Caco-2 (cell line): ENCODE measurements at regions not wholly inside any gene's neighbourhood (a gene's known extent, or its start where the extent isn't known, plus 50 kb on each side); places are given as distances from the start of the nearest gene placed in this dataset.

Source experiments
- BruUV-seq: library from RNA; stranded (reverse); fragments of 400-500 nt; replicated peaks from 2 replicates; lab custom pipeline; 2021; lab: Mats Ljungman, UMichigan
- CTCF ChIA-PET: fragments of 300-600 bp; sonication (Branson Sonifier 250); formaldehyde crosslinking; loops from one replicate; lab custom pipeline; 2022; ENCODE audit warnings: antibody characterized with exemption; lab: Charles Lee
- POLR2A ChIA-PET: fragments of 300-600 bp; sonication (Branson Sonifier 250); formaldehyde crosslinking; loops from one replicate; lab custom pipeline; 2022; ENCODE audit warnings: antibody characterized with exemption; lab: Charles Lee
- DNase-seq, 2 experiments: peaks; one replicate each; pipeline versions ENCODE4 v3.0.0 to v3.0.0-alpha.2; 2020 to 2022
- H3K27me3 ChIP-seq: replicated peaks from 2 replicates; pipeline ENCODE4 v1.6.0; 2011; ENCODE audit warnings: low read length; ENCODE audit not compliant: control insufficient read depth, insufficient read depth
- H3K36me3 ChIP-seq: 2 replicates; pipeline ENCODE4 v1.5.1; 2011; ENCODE audit warnings: low read length; ENCODE audit not compliant: control insufficient read depth, insufficient read depth
- H3K4me1 ChIP-seq: fragments of 250-450 bp; sonication (Bioruptor Pico); 2 replicates; pipeline ENCODE4 v1.5.1; 2020; ENCODE audit warnings: mild to moderate bottlenecking
- H3K4me3 ChIP-seq: 2 replicates; pipeline ENCODE4 v1.5.1; 2011; ENCODE audit warnings: low read depth, mild to moderate bottlenecking, control low read depth, low read length
- H3K9me3 ChIP-seq: fragments of 250-450 bp; sonication (Bioruptor Pico); 2 replicates; pipeline ENCODE4 v1.5.1; 2020; ENCODE audit warnings: mild to moderate bottlenecking, moderate library complexity
- H3K27ac Mint-ChIP-seq: one replicate; pipeline ENCODE4 v1.8.0; 2022; ENCODE audit warnings: mixed read lengths; ENCODE audit not compliant: unreplicated experiment
- H3K27me3 Mint-ChIP-seq: one replicate; pipeline ENCODE4 v1.8.0; 2022; ENCODE audit warnings: mixed read lengths; ENCODE audit not compliant: insufficient read depth, unreplicated experiment
- H3K36me3 Mint-ChIP-seq: one replicate; pipeline ENCODE4 v1.8.0; 2022; ENCODE audit warnings: mild to moderate bottlenecking, mixed read lengths; ENCODE audit not compliant: insufficient read depth, unreplicated experiment
- H3K4me1 Mint-ChIP-seq: one replicate; pipeline ENCODE4 v1.8.0; 2022; ENCODE audit warnings: low read depth, mixed read lengths; ENCODE audit not compliant: unreplicated experiment
- H3K4me3 Mint-ChIP-seq: one replicate; pipeline ENCODE4 v1.8.0; 2022; ENCODE audit warnings: mild to moderate bottlenecking, moderate library complexity, mixed read lengths; ENCODE audit not compliant: unreplicated experiment
- H3K9me3 Mint-ChIP-seq: one replicate; pipeline ENCODE4 v1.8.0; 2022; ENCODE audit warnings: mixed read lengths; ENCODE audit not compliant: unreplicated experiment
- CTCF ChIP-seq, 2 experiments: fragments of 200-600 bp in 1 of 2; IDR thresholded peaks; 1 replicate in 1 of 2; 2 replicates in 1 of 2; pipeline versions ENCODE4 v1.5.1 to v1.8.0; 2011 to 2022; ENCODE audit warnings: antibody characterized with exemption in 1 of 2, control low read depth in 1 of 2, inconsistent platforms in 1 of 2, low read depth in 1 of 2, low read length in 1 of 2, mild to moderate bottlenecking in 1 of 2, moderate library complexity in 1 of 2; ENCODE audit not compliant: insufficient read depth in 1 of 2, severe bottlenecking in 1 of 2, unreplicated experiment in 1 of 2
- intact Hi-C: fragments of 100-400 bp; cut with micrococcal nuclease; formaldehyde crosslinking; loops from one replicate; pipeline ENCODE4 v1.10.0; 2022; ENCODE audit not compliant: unreplicated experiment

GRCh38 chr12:90028635-90029051 lies 320.0 kb upstream of the ATP2B1 start:
- no peaks in the 10 kb centered on the region for H3K9me3 ChIP-seq
- no peaks in the 10 kb centered on the region for H3K27me3 ChIP-seq
- POLR2A ChIA-PET: no interaction called here
- no peaks in the 10 kb centered on the region for H3K27me3 Mint-ChIP-seq
- H3K36me3 Mint-ChIP-seq: no peaks in the 10 kb centered on the region
- no peaks in the 10 kb centered on the region for H3K9me3 Mint-ChIP-seq
- no peak for DNase-seq
- no peak for TF ChIP-seq CTCF (IDR thresholded peaks at IDR 0.05; ENCODE audit: insufficient read depth in 1 of 2, low read depth in 1 of 2, low read length in 1 of 2, severe bottlenecking in 1 of 2, unreplicated experiment in 1 of 2)
- H3K4me1 Mint-ChIP-seq: no peaks in the 10 kb centered on the region
- H3K4me3 ChIP-seq: no peak overlapping the region
- no peak overlapping the region for H3K4me3 Mint-ChIP-seq
- no TSS peak for BruUV-seq
- intact Hi-C loops: no loop called here
- H3K36me3 ChIP-seq: no peaks in the 10 kb centered on the region
- no peaks in the 10 kb centered on the region for H3K4me1 ChIP-seq
- no peak overlapping the region for H3K27ac Mint-ChIP-seq
- CTCF ChIA-PET: no interaction called here

GRCh38 chr12:90027889-90028634 lies 319.4 kb upstream of the ATP2B1 start:
- Mint-ChIP-seq H3K4me3 (no peak overlapping the region), H3K9me3 (no peaks in the 10 kb centered on the region), H3K4me1 (no peaks in the 10 kb centered on the region), H3K27me3 (no peaks in the 10 kb centered on the region), H3K27ac (no peak overlapping the region), H3K36me3 (no peaks in the 10 kb centered on the region)
- ChIA-PET POLR2A (no interaction called here), CTCF (no interaction called here)
- no peak for TF ChIP-seq CTCF (IDR thresholded peaks at IDR 0.05; ENCODE audit: insufficient read depth in 1 of 2, low read depth in 1 of 2, low read length in 1 of 2, severe bottlenecking in 1 of 2, unreplicated experiment in 1 of 2)
- no peak for DNase-seq
- H3K4me1 ChIP-seq: no peaks in the 10 kb centered on the region
- intact Hi-C loops: no loop called here
- H3K36me3 ChIP-seq: no peaks in the 10 kb centered on the region
- H3K4me3 ChIP-seq: no peak overlapping the region
- no peaks in the 10 kb centered on the region for H3K27me3 ChIP-seq
- H3K9me3 ChIP-seq: no peaks in the 10 kb centered on the region
- BruUV-seq: no TSS peak

GRCh38 chr12:90027041-90027440 lies 318.4 kb upstream of the ATP2B1 start:
- TF ChIP-seq CTCF (IDR thresholded peaks at IDR 0.05; ENCODE audit: insufficient read depth in 1 of 2, low read depth in 1 of 2, low read length in 1 of 2, severe bottlenecking in 1 of 2, unreplicated experiment in 1 of 2): no peak
- no peaks in the 10 kb centered on the region for H3K27me3 Mint-ChIP-seq
- Histone ChIP-seq H3K4me1 (no peaks in the 10 kb centered on the region), H3K27me3 (no peaks in the 10 kb centered on the region), H3K4me3 (no peak overlapping the region), H3K36me3 (no peaks in the 10 kb centered on the region), H3K9me3 (no peaks in the 10 kb centered on the region)
- intact Hi-C loops: no loop called here
- H3K27ac Mint-ChIP-seq: peak overlapping the region; percentile 7
- H3K4me3 Mint-ChIP-seq: no peak overlapping the region
- DNase-seq: no peak
- no peaks in the 10 kb centered on the region for H3K4me1 Mint-ChIP-seq
- no peaks in the 10 kb centered on the region for H3K36me3 Mint-ChIP-seq
- CTCF ChIA-PET: no interaction called here
- POLR2A ChIA-PET: no interaction called here
- no peaks in the 10 kb centered on the region for H3K9me3 Mint-ChIP-seq
- BruUV-seq: no TSS peak
